Left lung (tissue), 4 donors: ENCODE measurements at regions not wholly inside any gene's neighbourhood (a gene's known extent, or its start where the extent isn't known, plus 50 kb on each side); places are given as distances from the start of the nearest gene placed in this dataset.

Experiments used
- ATAC-seq: fragments of 200-7000 bp; cut with Tn5 transposase; one replicate; pipeline ENCODE4 v1.9.1; 2020; ENCODE audit warnings: moderate library complexity
- DNase-seq, 4 donors: peaks; one replicate each; pipeline ENCODE4 v3.0.0-alpha.2; 2013 to 2020
- H3K27ac ChIP-seq, 2 donors: fragments of 200-600 bp; sonication (generic) in 1 of 2; one replicate each; pipeline versions ENCODE4 v1.5.0 to v1.8.0; 2020 to 2021
- H3K27me3 ChIP-seq, 2 donors: fragments of 200-600 bp; sonication (generic) in 1 of 2; one replicate each; pipeline versions ENCODE4 v1.5.0 to v1.8.0; 2020 to 2021
- H3K36me3 ChIP-seq, 2 donors: fragments of 200-600 bp; sonication (generic) in 1 of 2; one replicate each; pipeline versions ENCODE4 v1.5.0 to v1.8.0; 2020 to 2021
- H3K4me1 ChIP-seq, 2 donors: fragments of 200-600 bp; one replicate each; pipeline ENCODE4 v1.8.0; 2021
- H3K4me3 ChIP-seq, 2 donors: fragments of 200-600 bp; sonication (generic) in 1 of 2; one replicate each; pipeline versions ENCODE4 v1.5.0 to v1.8.0; 2020 to 2021; ENCODE audit warnings: mild to moderate bottlenecking in 1 of 2
- H3K9me3 ChIP-seq, 2 donors: fragments of 200-600 bp; sonication (generic) in 1 of 2; one replicate each; pipeline versions ENCODE4 v1.5.0 to v1.8.0; 2020 to 2021
- intact Hi-C, 2 donors: fragments of 100-400 bp; cut with DNase I; formaldehyde crosslinking; loops; one replicate each; pipeline versions ENCODE4 v1.11.2 to v1.14.2; 2022
- TF ChIP-seq, protein P1 (sequence below), 2 donors: fragments of 200-600 bp; sonication (generic) in 1 of 2; IDR thresholded peaks; one replicate each; pipeline versions ENCODE4 v1.5.0 to v1.8.0; 2021; ENCODE audit warnings: antibody characterized with exemption in 2 of 2
- donor health status: DM: no; HTN: yes; CAD: no.
- donor health status: DM: no; HTN: no; CAD: no.

DNA sequence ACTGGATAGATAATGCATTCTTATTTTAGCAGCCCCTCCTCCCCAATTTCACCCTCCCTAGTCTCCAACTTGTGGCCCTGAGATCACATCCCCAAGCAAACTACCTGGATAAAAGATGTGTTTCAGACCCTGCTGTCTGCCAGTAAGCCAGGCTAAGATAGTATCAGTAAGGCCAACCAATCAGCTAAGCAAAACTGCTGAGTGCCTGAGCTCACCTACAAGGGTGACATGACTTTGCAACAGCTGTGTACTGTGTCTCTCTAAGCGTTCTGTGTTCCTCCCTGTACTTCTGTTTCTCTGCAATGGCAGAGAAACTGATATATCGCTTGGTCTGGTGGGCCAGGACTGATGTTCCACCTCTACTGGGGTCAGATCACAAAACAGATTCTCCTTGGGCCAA is 224.9 kb downstream of the BTG1 start:
- TF ChIP-seq, protein P1, sequence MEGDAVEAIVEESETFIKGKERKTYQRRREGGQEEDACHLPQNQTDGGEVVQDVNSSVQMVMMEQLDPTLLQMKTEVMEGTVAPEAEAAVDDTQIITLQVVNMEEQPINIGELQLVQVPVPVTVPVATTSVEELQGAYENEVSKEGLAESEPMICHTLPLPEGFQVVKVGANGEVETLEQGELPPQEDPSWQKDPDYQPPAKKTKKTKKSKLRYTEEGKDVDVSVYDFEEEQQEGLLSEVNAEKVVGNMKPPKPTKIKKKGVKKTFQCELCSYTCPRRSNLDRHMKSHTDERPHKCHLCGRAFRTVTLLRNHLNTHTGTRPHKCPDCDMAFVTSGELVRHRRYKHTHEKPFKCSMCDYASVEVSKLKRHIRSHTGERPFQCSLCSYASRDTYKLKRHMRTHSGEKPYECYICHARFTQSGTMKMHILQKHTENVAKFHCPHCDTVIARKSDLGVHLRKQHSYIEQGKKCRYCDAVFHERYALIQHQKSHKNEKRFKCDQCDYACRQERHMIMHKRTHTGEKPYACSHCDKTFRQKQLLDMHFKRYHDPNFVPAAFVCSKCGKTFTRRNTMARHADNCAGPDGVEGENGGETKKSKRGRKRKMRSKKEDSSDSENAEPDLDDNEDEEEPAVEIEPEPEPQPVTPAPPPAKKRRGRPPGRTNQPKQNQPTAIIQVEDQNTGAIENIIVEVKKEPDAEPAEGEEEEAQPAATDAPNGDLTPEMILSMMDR (IDR thresholded peaks at IDR 0.05) = no peak
- Histone ChIP-seq H3K4me1 (no peaks in the 10 kb centered on the region), H3K27ac (no peak overlapping the region)

GRCh38 chr12:91920276-91920675 is 225.4 kb downstream of the BTG1 start:
- TF ChIP-seq, protein P1 (IDR thresholded peaks at IDR 0.05) = no peak
- no peak overlapping the region for H3K4me3 ChIP-seq
- intact Hi-C loops = no loop called here
- ATAC-seq = no peak
- no peaks in the 10 kb centered on the region for H3K4me1 ChIP-seq
- no peaks in the 10 kb centered on the region for H3K36me3 ChIP-seq
- no peaks in the 10 kb centered on the region for H3K27me3 ChIP-seq
- H3K27ac ChIP-seq = no peak overlapping the region
- no peaks in the 10 kb centered on the region for H3K9me3 ChIP-seq
- no peak for DNase-seq

More for the DNA sequence above, 224.9 kb downstream of the BTG1 start:
- no peaks in the 10 kb centered on the region for H3K9me3 ChIP-seq
- intact Hi-C loops = no loop called here
- no peak for ATAC-seq
- no peak for DNase-seq
- H3K36me3 ChIP-seq = no peaks in the 10 kb centered on the region
- no peaks in the 10 kb centered on the region for H3K27me3 ChIP-seq
- H3K4me3 ChIP-seq = no peak overlapping the region

- Histone ChIP-seq H3K4me1 (no peaks in the 10 kb centered on the region), H3K9me3 (no peaks in the 10 kb centered on the region), H3K27ac (no peak overlapping the region), H3K4me3 (no peak overlapping the region), H3K27me3 (no peaks in the 10 kb centered on the region), H3K36me3 (no peaks in the 10 kb centered on the region)
- TF ChIP-seq, protein P1 (IDR thresholded peaks at IDR 0.05) = no peak
- ATAC-seq = no peak
- intact Hi-C loops = no loop called here
- DNase-seq = no peak
These were observed 227.2 kb downstream of the BTG1 start for GRCh38 chr12:91918431-91918830.

GRCh38 chr12:91914701-91915100 is 230.9 kb downstream of the BTG1 start:
- Histone ChIP-seq H3K36me3 (no peaks in the 10 kb centered on the region), H3K4me1 (no peaks in the 10 kb centered on the region), H3K27ac (no peak overlapping the region), H3K27me3 (no peaks in the 10 kb centered on the region), H3K4me3 (no peak overlapping the region), H3K9me3 (no peaks in the 10 kb centered on the region)
- DNase-seq = no peak
- ATAC-seq = no peak
- TF ChIP-seq, protein P1 (IDR thresholded peaks at IDR 0.05) = no peak
- intact Hi-C loops = no loop called here

DNA sequence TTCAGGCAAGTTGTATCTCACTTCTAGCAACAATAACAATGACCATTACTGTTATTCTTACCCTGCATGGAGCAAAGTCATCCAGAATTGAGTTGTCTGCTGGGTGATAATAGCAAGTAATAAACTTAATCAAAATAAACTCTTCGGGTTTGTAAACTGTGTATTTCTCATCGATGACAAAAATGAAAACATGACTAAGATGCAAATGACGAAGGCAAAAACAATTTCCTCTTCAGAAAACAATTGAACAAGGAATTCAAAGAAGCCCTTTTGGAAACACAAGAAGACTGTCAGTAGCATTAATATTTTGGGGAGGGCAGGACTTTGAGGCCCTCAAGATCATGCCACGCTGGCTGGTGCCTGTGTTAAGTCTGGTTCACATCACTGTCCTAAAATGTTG is 232.0 kb downstream of the BTG1 start:
- TF ChIP-seq, protein P1 (IDR thresholded peaks at IDR 0.05) = no peak
- DNase-seq (no peak), ATAC-seq (no peak)
- no peaks in the 10 kb centered on the region for H3K4me1 ChIP-seq
- H3K27ac ChIP-seq = no peak overlapping the region
- no peaks in the 10 kb centered on the region for H3K9me3 ChIP-seq
- no peaks in the 10 kb centered on the region for H3K36me3 ChIP-seq
- H3K4me3 ChIP-seq = no peak overlapping the region
- no peaks in the 10 kb centered on the region for H3K27me3 ChIP-seq
- intact Hi-C loops = no loop called here
